ENCODE measurements at regions not wholly inside any gene's neighbourhood (a gene's known extent, or its start where the extent isn't known, plus 50 kb on each side); places are given as distances from the start of the nearest gene placed in this dataset.
"Not testable (repeated sequence)": the region's sequence is repeated elsewhere in the genome, so short reads cannot be mapped to it uniquely, and the experiment has no call there.

GRCh38 chr15:25248583-25249235 lies 190.1 kb downstream of the UBE3A start:
- no peak for DNase-seq (ENCODE audit: low read depth)
- TF ChIP-seq CTCF (IDR thresholded peaks at IDR 0.05; ENCODE audit: low read length, missing control alignments): no peak
- H3K4me3 ChIP-seq (replicated peaks; ENCODE audit: low read depth, low read length): no peak overlapping the region

GRCh38 chr15:25249236-25250010 lies 189.4 kb downstream of the UBE3A start:
- DNase-seq (ENCODE audit: low read depth): no peak
- H3K4me3 ChIP-seq (replicated peaks; ENCODE audit: low read depth, low read length): no peak overlapping the region
- TF ChIP-seq CTCF (IDR thresholded peaks at IDR 0.05; ENCODE audit: low read length, missing control alignments): no peak

- H3K4me3 ChIP-seq (replicated peaks; ENCODE audit: low read depth, low read length): no peak overlapping the region
- TF ChIP-seq CTCF (IDR thresholded peaks at IDR 0.05; ENCODE audit: low read length, missing control alignments): no peak
- DNase-seq (ENCODE audit: low read depth): no peak
These were observed 188.7 kb downstream of the UBE3A start for GRCh38 chr15:25250011-25250596.

GRCh38 chr15:25250906-25251622 lies 187.8 kb downstream of the UBE3A start:
- no peak overlapping the region for H3K4me3 ChIP-seq (replicated peaks; ENCODE audit: low read depth, low read length)
- no peak for DNase-seq (ENCODE audit: low read depth)
- no peak for TF ChIP-seq CTCF (IDR thresholded peaks at IDR 0.05; ENCODE audit: low read length, missing control alignments)

- H3K4me3 ChIP-seq (replicated peaks; ENCODE audit: low read depth, low read length): no peak overlapping the region
- DNase-seq (ENCODE audit: low read depth): no peak
- no peak for TF ChIP-seq CTCF (IDR thresholded peaks at IDR 0.05; ENCODE audit: low read length, missing control alignments)
These were observed 187.0 kb downstream of the UBE3A start for GRCh38 chr15:25251700-25252390.

- DNase-seq (ENCODE audit: low read depth); H3K4me3 ChIP-seq (replicated peaks; ENCODE audit: low read depth, low read length): not testable (repeated sequence)
These were observed 185.5 kb downstream of the UBE3A start for GRCh38 chr15:25253048-25253973.
